ENCODE measurements at regions not wholly inside any gene's neighbourhood (a gene's known extent, or its start where the extent isn't known, plus 50 kb on each side); places are given as distances from the start of the nearest gene placed in this dataset.
"Not testable (repeated sequence)": the region's sequence is repeated elsewhere in the genome, so short reads cannot be mapped to it uniquely, and the experiment has no call there.

GRCh38 chr1:224019866-224020265 lies 94.0 kb upstream of the FBXO28 start:
- not testable (repeated sequence) for TF ChIP-seq POLR2A, CTCF (IDR thresholded peaks at IDR 0.05)

Measured in Peyer's patch (tissue), 4 donors.